GM12873 (cell line): ENCODE measurements at regions not wholly inside any gene's neighbourhood (a gene's known extent, or its start where the extent isn't known, plus 50 kb on each side); places are given as distances from the start of the nearest gene placed in this dataset.

ENCODE experiments used
- TF ChIP-seq, protein P1 (sequence below): IDR thresholded peaks from 2 replicates; pipeline ENCODE4 v1.5.1; 2012; ENCODE audit warnings: low read depth, mild to moderate bottlenecking, moderate library complexity, low read length, control low read depth; ENCODE audit not compliant: insufficient read depth; ENCODE audit errors: missing control alignments

DNA sequence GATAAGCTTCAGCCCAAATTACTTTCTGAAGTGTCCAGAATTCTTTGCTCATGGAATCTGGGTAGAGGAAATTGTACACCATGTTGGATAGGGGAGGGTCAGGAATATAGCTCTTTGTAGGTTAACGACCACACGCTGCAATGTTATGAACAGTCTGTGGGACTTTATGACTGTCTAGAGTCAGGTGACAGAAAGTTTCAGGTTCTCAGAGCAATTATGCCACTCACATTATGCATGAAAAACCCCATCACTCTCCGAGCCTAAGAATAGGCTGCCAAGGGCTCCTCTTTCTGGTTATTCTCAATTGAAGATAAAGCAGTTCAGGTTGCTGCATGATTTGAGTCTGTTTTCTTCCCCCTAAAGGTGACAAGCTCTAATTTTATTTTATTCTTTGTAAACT, 430.9 kb downstream of the ATP23 start:
- TF ChIP-seq, protein P1, sequence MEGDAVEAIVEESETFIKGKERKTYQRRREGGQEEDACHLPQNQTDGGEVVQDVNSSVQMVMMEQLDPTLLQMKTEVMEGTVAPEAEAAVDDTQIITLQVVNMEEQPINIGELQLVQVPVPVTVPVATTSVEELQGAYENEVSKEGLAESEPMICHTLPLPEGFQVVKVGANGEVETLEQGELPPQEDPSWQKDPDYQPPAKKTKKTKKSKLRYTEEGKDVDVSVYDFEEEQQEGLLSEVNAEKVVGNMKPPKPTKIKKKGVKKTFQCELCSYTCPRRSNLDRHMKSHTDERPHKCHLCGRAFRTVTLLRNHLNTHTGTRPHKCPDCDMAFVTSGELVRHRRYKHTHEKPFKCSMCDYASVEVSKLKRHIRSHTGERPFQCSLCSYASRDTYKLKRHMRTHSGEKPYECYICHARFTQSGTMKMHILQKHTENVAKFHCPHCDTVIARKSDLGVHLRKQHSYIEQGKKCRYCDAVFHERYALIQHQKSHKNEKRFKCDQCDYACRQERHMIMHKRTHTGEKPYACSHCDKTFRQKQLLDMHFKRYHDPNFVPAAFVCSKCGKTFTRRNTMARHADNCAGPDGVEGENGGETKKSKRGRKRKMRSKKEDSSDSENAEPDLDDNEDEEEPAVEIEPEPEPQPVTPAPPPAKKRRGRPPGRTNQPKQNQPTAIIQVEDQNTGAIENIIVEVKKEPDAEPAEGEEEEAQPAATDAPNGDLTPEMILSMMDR, result no peak

- TF ChIP-seq, protein P1, result no peak
These were observed 436.7 kb downstream of the ATP23 start for GRCh38 chr12:58378028-58378427.

DNA sequence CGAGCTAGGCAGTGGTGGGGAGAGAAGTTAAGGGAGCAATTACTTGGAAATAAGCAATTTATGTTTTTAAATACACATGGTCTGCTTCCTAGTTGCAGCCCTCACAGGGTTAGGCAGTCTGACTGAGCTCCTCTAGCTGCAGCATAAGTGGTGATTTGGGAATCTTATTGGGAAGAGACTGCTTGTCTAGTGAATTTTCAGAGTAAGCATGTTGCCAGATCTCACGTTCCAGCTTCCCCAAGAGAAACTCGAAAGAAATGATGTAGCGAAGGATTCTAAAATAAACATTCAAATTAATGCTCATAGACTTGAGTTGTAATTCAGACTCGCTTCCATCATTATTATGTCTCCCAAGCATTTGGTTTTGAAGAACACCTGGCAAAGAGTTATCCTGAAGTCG, 440.2 kb downstream of the ATP23 start:
- TF ChIP-seq, protein P1, result no peak

- TF ChIP-seq, protein P1, result no peak
These were observed 442.8 kb downstream of the ATP23 start for GRCh38 chr12:58384196-58384595.

DNA sequence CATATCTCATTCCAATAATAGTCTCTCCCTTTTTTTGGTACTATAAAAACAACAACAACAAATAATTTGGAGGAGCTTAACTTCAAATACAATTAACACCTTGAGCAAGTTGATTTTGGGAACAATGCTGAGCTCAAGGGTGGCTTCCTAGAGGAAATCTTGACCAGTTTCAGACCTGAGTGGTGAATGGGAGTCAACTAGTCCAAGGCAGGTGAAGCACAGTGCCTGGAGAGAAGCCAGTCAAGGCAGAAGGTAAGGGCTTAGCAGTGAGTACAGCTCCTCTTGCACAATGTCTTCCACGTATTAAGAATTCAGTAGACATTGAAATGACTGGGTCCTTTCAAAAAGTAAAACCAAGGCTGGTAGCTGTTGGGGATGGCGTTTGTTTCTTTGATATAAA, 444.8 kb downstream of the ATP23 start:
- TF ChIP-seq, protein P1, result no peak

- TF ChIP-seq, protein P1, result no peak
These were observed 445.8 kb downstream of the ATP23 start for GRCh38 chr12:58387199-58387598.

DNA sequence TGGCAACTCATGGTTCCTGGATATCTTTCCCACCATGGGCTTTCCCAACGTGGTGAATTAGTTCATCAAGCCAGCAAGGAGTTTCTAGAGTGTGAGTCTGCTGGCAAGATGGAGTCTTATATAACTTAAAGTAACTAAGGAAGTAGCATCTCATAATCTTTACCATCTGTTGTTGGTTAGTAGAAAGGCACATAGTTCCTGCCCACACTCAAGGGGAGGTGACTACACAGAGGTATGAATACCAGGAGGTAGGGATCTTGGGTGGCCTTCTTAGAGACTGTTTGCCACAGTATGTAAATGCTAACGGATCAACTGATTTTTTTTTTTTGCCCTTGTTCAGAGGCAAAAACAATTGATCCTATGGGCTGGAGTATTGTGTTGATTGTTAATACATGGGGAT, 446.9 kb downstream of the ATP23 start:
- TF ChIP-seq, protein P1, result no peak
